B cell (primary cell): ENCODE measurements at regions not wholly inside any gene's neighbourhood (a gene's known extent, or its start where the extent isn't known, plus 50 kb on each side); places are given as distances from the start of the nearest gene placed in this dataset.

Experiments
- EZH2 ChIP-seq: IDR thresholded peaks from 2 replicates; pipeline ENCODE4 v1.6.1; 2012; ENCODE audit warnings: borderline replicate concordance, low read depth, mild to moderate bottlenecking, moderate library complexity, low read length; ENCODE audit not compliant: insufficient read depth, poor library complexity, severe bottlenecking
- TF ChIP-seq, protein P1 (sequence below): fragments of 200-600 bp; IDR thresholded peaks from one replicate; pipeline ENCODE4 v1.8.0; 2022; ENCODE audit warnings: antibody characterized with exemption, mild to moderate bottlenecking

DNA sequence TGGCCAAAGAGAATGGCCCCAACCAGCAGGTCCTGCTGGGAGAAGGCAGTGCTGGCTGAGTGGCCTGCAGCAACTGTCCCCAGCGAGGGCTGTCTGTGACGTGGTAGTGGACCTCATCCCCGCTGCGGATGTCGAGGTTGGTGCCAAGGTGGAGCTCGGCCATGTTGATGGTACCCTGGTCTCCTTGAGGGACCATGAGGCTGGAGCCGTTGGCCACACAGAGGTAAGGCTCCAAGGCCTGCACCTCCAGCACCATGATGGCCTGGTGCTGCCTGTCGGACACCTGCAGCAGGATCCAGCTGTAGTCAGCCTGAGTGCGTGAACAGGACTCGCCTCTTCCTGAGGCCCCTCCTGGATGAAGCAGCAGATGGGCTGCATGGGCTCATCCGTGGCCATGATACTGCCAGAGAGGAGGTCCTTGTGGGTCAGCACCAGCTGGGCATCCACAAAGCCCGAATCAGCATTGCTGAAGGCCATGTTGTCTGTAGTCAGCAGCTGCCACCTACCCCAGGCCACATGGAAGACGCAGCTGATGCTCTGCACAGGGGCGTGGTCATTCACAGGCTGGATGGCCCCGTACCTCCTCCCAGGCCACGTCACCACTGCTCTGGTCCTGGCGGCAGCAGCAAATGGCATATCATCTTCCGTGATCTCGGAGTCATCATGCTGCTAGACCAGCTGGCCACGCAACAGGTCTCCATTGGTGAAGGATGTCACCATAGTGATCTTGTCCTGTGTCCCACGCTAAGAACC, 167.5 kb downstream of the GOLGA6L4 start:
- TF ChIP-seq, protein P1, sequence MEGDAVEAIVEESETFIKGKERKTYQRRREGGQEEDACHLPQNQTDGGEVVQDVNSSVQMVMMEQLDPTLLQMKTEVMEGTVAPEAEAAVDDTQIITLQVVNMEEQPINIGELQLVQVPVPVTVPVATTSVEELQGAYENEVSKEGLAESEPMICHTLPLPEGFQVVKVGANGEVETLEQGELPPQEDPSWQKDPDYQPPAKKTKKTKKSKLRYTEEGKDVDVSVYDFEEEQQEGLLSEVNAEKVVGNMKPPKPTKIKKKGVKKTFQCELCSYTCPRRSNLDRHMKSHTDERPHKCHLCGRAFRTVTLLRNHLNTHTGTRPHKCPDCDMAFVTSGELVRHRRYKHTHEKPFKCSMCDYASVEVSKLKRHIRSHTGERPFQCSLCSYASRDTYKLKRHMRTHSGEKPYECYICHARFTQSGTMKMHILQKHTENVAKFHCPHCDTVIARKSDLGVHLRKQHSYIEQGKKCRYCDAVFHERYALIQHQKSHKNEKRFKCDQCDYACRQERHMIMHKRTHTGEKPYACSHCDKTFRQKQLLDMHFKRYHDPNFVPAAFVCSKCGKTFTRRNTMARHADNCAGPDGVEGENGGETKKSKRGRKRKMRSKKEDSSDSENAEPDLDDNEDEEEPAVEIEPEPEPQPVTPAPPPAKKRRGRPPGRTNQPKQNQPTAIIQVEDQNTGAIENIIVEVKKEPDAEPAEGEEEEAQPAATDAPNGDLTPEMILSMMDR = no peak
- no peak for TF ChIP-seq EZH2
